ENCODE measurements at regions not wholly inside any gene's neighbourhood (a gene's known extent, or its start where the extent isn't known, plus 50 kb on each side); places are given as distances from the start of the nearest gene placed in this dataset.

GRCh38 chr4:14262221-14262620 is 634.7 kb upstream of the BOD1L1 start:
- H3K9me3 Mint-ChIP-seq = peaks cover 0 to 16% of the 10 kb centered on the region in 2 donors
- intact Hi-C loops (cut with micrococcal nuclease) = no loop called here
- no peaks in the 10 kb centered on the region for H3K36me3 Mint-ChIP-seq
- ATAC-seq (no peak), DNase-seq (no peak)
- WGBS (ENCODE audit: insufficient coverage) = 93% methylated on average over 4 of the region's 4 CpGs
- no peaks in the 10 kb centered on the region for H3K36me3 ChIP-seq (ENCODE audit: control insufficient read depth, insufficient read depth, low read length)
- no peak overlapping the region for H3K4me3 Mint-ChIP-seq
- H3K9me3 ChIP-seq (ENCODE audit: control insufficient read depth, insufficient read depth, low read length) = no peaks in the 10 kb centered on the region
- H3K27ac Mint-ChIP-seq = no peak overlapping the region
- no peak for TF ChIP-seq CTCF (IDR thresholded peaks at IDR 0.05)
- no peak overlapping the region for H3K27ac ChIP-seq (ENCODE audit: low read length)
- H3K27me3 Mint-ChIP-seq (ENCODE audit: low read depth in 2 of 2) = no peaks in the 10 kb centered on the region
- H3K4me1 ChIP-seq (ENCODE audit: control insufficient read depth, insufficient read depth, low read length) = no peaks in the 10 kb centered on the region
- H3K4me1 Mint-ChIP-seq = no peaks in the 10 kb centered on the region
- H3K27me3 ChIP-seq (ENCODE audit: control insufficient read depth, insufficient read depth, low read length) = no peaks in the 10 kb centered on the region
- H3K4me3 ChIP-seq (ENCODE audit: low read length) = no peak overlapping the region

- H3K4me1 ChIP-seq (ENCODE audit: control insufficient read depth, insufficient read depth, low read length) = no peaks in the 10 kb centered on the region
- H3K27me3 Mint-ChIP-seq (ENCODE audit: low read depth in 2 of 2) = no peaks in the 10 kb centered on the region
- no peak overlapping the region for H3K4me3 Mint-ChIP-seq
- H3K4me3 ChIP-seq (ENCODE audit: low read length) = no peak overlapping the region
- H3K36me3 ChIP-seq (ENCODE audit: control insufficient read depth, insufficient read depth, low read length) = no peaks in the 10 kb centered on the region
- no peaks in the 10 kb centered on the region for H3K36me3 Mint-ChIP-seq
- no peak for ATAC-seq
- TF ChIP-seq CTCF (IDR thresholded peaks at IDR 0.05) = no peak
- H3K4me1 Mint-ChIP-seq = no peaks in the 10 kb centered on the region
- intact Hi-C loops (cut with micrococcal nuclease) = no loop called here
- no peak for DNase-seq
- no peaks in the 10 kb centered on the region for H3K27me3 ChIP-seq (ENCODE audit: control insufficient read depth, insufficient read depth, low read length)
- no peak overlapping the region for H3K27ac ChIP-seq (ENCODE audit: low read length)
- H3K27ac Mint-ChIP-seq = no peak overlapping the region
- 93% methylated on average over 3 of the region's 4 CpGs for WGBS (ENCODE audit: insufficient coverage)
- peaks cover 0 to 16% of the 10 kb centered on the region in 2 donors for H3K9me3 Mint-ChIP-seq
- no peaks in the 10 kb centered on the region for H3K9me3 ChIP-seq (ENCODE audit: control insufficient read depth, insufficient read depth, low read length)
Observed at GRCh38 chr4:14264437-14264836, 636.9 kb upstream of the BOD1L1 start.

- Mint-ChIP-seq H3K27ac (no peak overlapping the region), H3K4me1 (peaks cover 10% of the 10 kb centered on the region in 2 donors), H3K36me3 (no peaks in the 10 kb centered on the region), H3K9me3 (peaks cover 0 to 14% of the 10 kb centered on the region in 2 donors), H3K4me3 (no peak overlapping the region), H3K27me3 (ENCODE audit: low read depth in 2 of 2) (no peaks in the 10 kb centered on the region)
- DNase-seq (no peak), ATAC-seq (no peak)
- no peaks in the 10 kb centered on the region for H3K36me3 ChIP-seq (ENCODE audit: control insufficient read depth, insufficient read depth, low read length)
- whole genome bisulfite sequencing (ENCODE audit: insufficient coverage) = 96% methylated on average over 4 of the region's 5 CpGs
- no peak overlapping the region for H3K27ac ChIP-seq (ENCODE audit: low read length)
- intact Hi-C loops (cut with micrococcal nuclease) = no loop called here
- no peaks in the 10 kb centered on the region for H3K27me3 ChIP-seq (ENCODE audit: control insufficient read depth, insufficient read depth, low read length)
- H3K9me3 ChIP-seq (ENCODE audit: control insufficient read depth, insufficient read depth, low read length) = no peaks in the 10 kb centered on the region
- no peak overlapping the region for H3K4me3 ChIP-seq (ENCODE audit: low read length)
- TF ChIP-seq CTCF (IDR thresholded peaks at IDR 0.05) = no peak
- no peaks in the 10 kb centered on the region for H3K4me1 ChIP-seq (ENCODE audit: control insufficient read depth, insufficient read depth, low read length)
Observed at GRCh38 chr4:14265651-14266050, 638.1 kb upstream of the BOD1L1 start.

GRCh38 chr4:14267373-14268060 is 640.0 kb upstream of the BOD1L1 start:
- Mint-ChIP-seq H3K27me3 (ENCODE audit: low read depth in 2 of 2) (no peaks in the 10 kb centered on the region), H3K9me3 (peaks cover 0 to 7% of the 10 kb centered on the region in 2 donors), H3K4me3 (no peak overlapping the region), H3K27ac (no peak overlapping the region), H3K4me1 (peaks cover 19 to 20% of the 10 kb centered on the region in 2 donors), H3K36me3 (no peaks in the 10 kb centered on the region)
- H3K36me3 ChIP-seq (ENCODE audit: control insufficient read depth, insufficient read depth, low read length) = no peaks in the 10 kb centered on the region
- ATAC-seq (no peak), DNase-seq (no peak)
- H3K9me3 ChIP-seq (ENCODE audit: control insufficient read depth, insufficient read depth, low read length) = no peaks in the 10 kb centered on the region
- no peak overlapping the region for H3K4me3 ChIP-seq (ENCODE audit: low read length)
- peaks cover 5% of the 10 kb centered on the region for H3K4me1 ChIP-seq (ENCODE audit: control insufficient read depth, insufficient read depth, low read length)
- TF ChIP-seq CTCF (IDR thresholded peaks at IDR 0.05) = no peak
- intact Hi-C loops (cut with micrococcal nuclease) = no loop called here
- H3K27ac ChIP-seq (ENCODE audit: low read length) = no peak overlapping the region
- no peaks in the 10 kb centered on the region for H3K27me3 ChIP-seq (ENCODE audit: control insufficient read depth, insufficient read depth, low read length)
- 94% methylated on average over 8 of the region's 9 CpGs for WGBS (ENCODE audit: insufficient coverage)

Data from natural killer cell (primary cell).